ENCODE measurements at regions not wholly inside any gene's neighbourhood (a gene's known extent, or its start where the extent isn't known, plus 50 kb on each side); places are given as distances from the start of the nearest gene placed in this dataset.

DNA sequence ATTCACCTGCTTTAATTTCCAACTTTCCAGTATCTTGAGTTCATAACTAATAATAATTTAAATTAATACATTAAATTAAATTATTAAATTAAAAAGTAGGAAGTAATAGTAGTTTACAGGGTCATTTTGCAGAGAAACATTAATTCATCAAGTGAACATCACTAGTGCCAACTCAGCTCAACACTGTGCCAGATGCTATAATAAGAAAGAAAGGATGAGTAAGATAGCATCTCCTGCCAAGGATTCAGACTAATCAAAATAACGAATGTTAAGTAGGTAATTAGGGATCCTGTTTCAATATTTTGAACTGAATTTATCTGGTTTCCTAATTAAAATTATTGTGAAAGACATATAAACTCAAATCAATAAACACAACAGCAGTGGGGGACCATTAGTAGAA lies 596.7 kb downstream of the SLC6A15 start:
- in situ Hi-C loops (cut with HindIII; ENCODE audit: low sequenced_read_pairs), result no loop called here

DNA sequence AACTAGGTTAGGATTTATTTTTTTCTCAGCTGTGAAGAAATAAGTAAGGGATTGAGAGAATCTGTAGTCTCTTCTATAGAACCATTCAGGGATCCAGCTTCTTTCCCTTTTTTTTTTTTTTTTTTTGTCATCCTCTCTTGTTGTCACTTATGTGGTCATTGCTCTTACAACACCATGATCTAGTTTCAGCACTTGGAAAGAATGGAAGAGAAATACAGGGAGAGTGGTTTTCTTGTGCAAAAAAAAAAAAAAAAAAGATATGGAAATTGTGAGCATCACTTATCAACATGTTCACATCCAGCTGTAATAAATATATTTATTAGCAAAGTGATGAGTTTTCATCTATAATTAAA lies 599.3 kb downstream of the SLC6A15 start:
- in situ Hi-C loops (cut with HindIII; ENCODE audit: low sequenced_read_pairs), result no loop called here

DNA sequence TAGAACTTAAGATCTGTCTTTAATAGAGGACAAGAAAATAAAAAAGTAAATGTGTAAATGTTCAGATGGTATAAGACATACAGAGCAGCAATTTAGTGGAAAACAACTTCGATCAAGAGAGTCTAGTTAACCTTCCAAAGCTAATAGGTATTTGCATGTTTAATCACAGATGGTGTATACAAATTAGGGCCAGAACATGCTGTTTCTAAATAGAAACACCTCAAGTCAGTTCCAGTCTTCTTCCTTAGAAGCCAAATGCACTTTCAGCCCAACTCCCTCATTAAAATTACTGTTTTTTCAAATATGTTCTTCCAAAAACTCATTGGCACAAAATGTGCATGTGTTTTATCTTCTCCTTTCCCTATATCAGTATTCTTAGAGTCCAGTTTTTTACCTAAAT lies 604.4 kb downstream of the SLC6A15 start:
- in situ Hi-C loops (cut with HindIII; ENCODE audit: low sequenced_read_pairs), result no loop called here

DNA sequence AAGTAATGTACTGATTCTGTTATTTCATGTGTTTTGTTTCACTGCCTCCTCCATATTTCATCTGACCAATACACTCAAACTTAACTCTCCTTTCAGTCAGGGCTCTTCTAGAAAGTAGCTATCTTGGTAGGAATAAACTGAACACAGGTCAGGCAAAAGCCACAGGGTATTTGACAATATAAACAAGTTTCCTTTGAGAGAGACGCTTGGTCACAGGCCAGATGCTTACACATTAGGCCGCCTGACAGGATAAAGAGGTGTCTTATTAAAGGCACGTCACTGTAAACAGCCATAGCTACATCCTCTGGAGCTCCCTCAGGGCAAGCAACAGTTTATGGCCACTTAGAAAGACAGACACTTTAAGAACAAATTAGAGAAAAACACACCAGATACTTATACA lies 607.5 kb downstream of the SLC6A15 start:
- in situ Hi-C loops (cut with HindIII; ENCODE audit: low sequenced_read_pairs), result no loop called here

DNA sequence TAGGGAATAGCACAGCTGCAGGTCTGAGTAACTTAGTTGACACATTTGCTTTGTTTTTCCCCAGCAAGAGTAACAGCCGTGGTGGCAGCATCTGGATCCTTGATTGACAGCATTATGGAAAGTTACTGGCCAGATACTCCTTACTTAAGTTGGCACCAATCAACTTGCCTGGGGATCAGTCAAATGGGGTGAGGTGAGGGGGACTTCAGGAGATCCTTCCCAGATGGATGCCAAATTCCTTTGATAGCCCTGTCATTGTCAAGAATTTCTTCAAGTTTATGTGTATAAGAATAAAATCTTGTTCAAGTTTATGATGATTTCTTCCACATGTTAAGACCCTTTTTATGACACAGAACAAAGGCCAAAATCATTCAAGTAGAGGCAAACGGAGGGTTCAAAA lies 618.4 kb downstream of the SLC6A15 start:
- in situ Hi-C loops (cut with HindIII; ENCODE audit: low sequenced_read_pairs), result no loop called here

DNA sequence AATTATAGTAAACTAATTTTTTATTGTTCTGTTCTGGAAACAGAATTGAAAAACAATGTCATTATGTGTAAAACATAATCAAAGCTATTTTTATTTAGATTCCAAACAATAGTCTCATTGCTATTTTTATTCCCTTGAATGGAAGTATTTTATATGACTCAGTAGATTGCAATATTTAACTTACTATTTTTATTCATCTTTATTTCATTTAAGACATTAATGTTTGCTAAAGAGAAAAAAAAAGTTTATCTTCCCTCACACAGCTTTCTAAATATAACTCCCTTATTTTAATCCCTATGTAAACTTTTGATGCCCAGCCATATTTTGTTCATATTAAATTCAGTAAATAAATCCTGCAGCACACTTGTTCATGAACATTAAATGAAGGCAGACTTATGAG lies 622.4 kb downstream of the SLC6A15 start:
- in situ Hi-C loops (cut with HindIII; ENCODE audit: low sequenced_read_pairs), result no loop called here

DNA sequence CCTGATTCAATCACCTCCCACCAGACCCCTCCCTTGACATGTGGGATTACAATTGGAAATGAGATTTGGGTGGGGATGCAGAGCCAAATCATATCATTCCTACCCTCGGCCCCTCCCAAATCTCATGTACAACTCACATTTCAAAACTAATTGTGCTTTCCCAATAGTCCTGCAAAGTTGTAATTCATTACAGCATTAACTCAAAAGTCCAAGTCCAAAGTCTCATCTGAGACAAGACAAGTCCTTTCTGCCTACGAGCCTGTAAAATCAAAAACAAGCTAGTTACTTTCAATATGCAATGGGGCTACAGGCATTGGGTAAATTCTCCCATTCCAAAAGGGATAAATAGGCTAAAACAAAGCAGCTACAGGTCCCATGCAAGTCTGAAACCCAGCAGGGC lies 634.6 kb downstream of the SLC6A15 start:
- in situ Hi-C loops (cut with HindIII; ENCODE audit: low sequenced_read_pairs), result no loop called here

DNA sequence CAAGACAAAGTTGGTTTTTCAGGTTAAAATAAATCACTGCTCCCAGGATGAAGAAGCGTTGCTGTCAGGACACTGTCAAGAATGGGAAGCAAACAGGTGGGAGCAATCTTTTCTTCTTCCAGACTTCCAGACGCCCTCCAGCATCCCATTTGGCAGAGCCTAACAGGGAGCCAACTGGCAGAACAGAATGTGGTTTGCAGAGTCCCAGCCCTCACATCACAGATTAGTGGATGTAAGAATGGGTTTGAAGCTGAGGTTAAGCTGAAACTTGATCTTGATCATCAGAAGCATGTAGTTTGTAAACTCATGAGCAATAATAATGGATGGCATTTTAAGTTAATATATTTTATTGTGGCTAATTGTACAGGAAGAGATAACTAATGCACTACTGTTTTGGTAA lies 636.4 kb downstream of the SLC6A15 start:
- in situ Hi-C loops (cut with HindIII; ENCODE audit: low sequenced_read_pairs), result no loop called here

DNA sequence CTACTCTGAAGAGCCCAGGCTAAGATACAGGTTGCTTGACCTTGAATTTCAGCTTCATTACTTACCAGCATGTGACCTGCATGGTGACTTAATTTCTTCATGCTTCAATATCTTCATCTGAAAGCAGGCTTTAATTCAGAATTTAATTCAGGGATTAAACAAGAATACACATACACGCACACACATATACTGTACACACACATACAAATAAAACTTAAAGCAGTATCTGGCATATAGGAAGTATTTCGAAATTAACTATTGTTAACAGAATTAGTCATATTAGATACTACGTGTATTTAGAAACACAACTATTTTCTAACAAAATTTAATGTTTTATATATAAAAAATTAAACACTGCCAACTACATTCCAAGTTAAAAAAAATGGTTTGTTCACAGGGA lies 640.3 kb downstream of the SLC6A15 start:
- in situ Hi-C loops (cut with HindIII; ENCODE audit: low sequenced_read_pairs), result no loop called here

DNA sequence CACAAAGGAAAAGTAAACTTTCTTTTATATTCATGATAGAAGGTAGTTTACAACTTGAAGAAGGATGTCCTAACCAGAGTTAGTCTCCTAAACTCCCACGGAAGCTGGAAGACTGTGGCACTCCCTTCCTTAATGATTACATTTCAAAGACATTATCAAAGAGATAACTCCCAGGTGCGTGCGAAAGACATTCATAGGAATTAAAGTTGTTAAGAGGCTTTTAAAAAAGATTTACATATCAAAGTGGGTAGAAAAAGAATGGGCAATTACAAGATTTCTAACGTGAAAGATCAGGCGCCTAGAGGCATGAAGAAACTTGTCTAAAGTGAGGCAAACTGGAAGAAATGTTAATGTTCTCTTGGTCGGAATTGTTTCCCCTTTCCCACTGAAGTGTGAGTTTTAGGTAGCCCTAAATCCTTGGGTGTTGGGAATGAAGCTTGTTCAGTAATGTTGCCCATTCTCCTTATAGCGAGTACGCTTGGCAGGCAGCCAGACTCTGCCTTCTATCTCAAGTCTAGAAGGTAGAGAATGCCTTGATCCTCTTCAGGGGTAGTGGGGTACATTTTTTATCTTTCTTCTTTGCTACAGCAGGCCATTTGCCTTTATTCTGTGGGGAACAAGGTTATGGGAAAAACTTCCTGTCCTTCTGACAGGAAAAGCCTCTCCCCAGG lies 642.0 kb downstream of the SLC6A15 start:
- in situ Hi-C loops (cut with HindIII; ENCODE audit: low sequenced_read_pairs), result no loop called here

DNA sequence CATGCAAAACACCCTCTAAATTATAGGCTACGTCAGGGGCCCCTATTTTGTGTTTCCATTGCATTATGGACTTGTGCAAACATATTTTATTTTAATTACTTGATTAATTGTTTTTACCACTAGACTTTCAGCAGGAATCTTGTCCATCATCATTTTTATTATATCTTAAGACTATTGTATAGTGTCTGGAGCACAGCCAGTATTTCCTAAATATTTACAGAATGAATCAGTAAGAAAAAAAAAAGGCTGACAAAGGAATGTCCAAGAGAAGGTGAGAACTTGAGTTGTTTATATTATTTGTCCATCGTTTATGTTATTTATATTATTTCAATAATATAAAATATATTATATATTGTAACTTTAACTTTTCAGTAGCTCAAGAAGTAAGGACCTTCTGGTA lies 664.7 kb downstream of the SLC6A15 start:
- in situ Hi-C loops (cut with HindIII; ENCODE audit: low sequenced_read_pairs), result no loop called here

DNA sequence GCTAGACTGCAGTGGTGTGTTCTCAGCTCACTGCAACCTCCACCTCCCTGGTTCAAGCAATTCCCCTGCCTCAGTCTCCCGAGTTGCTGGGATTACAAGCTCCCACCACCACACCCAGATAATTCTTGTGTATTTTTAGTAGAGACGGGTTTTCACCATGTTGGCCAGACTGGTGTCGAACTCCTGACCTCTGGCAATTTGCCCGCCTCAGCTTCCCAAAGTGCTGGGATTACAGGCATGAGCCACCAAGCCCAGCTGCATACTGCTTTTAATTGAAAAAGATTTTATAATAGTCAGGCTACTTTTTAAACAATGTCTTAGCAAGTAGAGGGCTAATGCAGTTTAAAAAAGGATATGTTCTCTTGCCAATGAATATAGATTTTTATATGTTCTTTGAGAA lies 668.9 kb downstream of the SLC6A15 start:
- in situ Hi-C loops (cut with HindIII; ENCODE audit: low sequenced_read_pairs), result no loop called here

DNA sequence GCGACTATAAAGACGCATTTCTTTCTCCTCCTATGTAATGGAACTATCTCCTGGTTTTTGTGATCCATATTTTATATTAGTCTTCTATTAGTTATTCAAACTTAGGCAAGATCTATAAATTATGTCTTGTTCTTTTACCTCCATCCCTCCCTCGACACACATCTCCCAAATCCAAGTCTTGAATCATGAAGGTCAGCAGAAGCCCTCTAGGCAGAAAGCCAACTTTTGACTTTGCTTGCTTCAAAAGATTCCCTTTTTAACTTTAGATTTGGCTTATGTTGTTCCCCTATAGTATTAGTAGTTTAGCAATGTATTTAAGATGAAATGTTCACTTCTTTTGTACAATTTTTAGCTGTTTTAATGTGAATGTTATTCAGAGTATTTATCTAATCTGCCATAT lies 689.8 kb downstream of the SLC6A15 start:
- in situ Hi-C loops (cut with HindIII; ENCODE audit: low sequenced_read_pairs), result no loop called here

DNA sequence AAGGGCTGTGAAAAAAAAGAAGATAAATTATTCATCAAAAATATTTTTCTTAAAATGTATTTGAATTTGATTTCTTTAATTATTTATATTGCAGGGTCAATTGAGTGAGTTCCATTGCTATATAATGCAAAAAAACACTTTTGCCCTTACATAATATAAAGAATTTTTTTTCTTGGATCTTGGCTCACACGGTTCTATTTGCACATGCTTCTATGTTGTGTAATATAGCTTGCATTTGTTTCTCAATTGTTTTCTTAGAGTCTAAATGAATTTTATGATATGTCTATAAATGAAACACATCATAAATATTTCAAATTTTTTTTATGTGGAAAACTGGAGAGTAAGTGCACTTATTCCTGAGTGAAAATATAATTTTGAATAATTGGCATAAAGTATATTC lies 694.2 kb downstream of the SLC6A15 start:
- in situ Hi-C loops (cut with HindIII; ENCODE audit: low sequenced_read_pairs), result no loop called here

DNA sequence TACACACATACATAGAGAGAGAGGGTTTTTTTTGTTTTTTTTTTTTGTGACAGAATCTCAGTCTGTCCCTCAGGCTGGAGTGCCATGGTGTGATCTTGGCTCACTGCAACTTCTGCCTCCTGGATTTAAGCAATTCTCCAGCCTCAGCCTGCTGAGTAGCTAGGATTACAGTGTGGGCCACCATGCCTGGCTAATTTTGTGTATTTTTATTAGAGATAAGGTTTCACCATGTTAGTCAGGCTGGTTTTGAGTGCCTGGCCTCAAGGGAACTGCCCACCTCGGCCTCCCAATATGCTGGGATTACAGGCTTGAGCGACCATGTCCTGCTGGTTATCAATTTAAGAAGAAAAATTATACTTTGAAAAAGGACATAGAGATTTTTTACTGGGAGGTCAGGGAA lies 710.6 kb downstream of the SLC6A15 start:
- in situ Hi-C loops (cut with HindIII; ENCODE audit: low sequenced_read_pairs), result no loop called here

DNA sequence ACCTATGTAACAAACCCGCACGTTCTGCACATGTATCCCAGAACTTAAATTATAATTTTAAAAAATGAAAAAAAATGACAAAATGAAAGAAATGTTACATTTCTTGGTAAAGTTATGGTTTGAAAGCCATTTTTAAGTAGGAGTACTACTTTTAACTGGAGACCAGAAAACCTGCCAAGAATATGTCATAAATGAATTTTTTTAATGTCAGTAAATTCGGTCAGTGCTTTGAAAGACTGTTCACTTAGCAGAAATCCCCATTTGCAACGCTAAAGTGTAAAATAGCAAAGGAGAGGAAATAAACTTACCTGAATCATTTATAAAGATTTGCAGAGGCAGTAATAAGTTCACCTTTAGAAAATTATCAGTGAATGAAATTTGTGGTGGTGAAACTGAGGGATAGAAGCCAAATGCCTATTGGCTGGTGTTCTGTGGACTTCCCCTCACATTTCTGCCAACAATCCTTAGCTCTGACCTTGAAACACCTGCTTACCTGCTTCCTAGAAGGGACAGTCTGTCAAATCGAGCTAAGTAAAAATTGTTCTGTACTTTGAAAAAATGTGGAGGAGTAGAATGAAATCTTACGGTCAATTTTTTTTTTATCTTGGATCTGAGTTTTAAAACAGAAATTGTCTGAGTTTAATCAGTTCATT lies 714.2 kb downstream of the SLC6A15 start:
- in situ Hi-C loops (cut with HindIII; ENCODE audit: low sequenced_read_pairs), result no loop called here

DNA sequence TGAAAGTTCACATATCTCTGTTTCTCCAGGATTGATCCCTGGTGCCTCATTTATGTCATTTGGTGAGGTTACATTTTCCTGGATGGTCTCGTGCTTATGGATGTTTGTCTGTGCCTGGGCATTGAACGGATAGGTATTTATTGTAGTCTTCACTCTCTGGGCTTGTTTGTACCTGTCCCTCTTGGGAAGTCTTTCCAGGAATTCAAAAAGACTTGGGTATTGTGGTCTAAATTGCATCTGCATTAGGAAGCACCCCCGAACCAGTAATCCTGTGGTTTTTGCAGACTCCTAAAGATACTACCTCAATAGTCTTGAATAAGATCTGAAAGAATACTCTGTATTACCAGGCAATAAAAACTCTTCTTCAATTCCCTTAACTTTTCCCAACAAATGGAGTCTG lies 720.8 kb downstream of the SLC6A15 start:
- in situ Hi-C loops (cut with HindIII; ENCODE audit: low sequenced_read_pairs), result no loop called here

DNA sequence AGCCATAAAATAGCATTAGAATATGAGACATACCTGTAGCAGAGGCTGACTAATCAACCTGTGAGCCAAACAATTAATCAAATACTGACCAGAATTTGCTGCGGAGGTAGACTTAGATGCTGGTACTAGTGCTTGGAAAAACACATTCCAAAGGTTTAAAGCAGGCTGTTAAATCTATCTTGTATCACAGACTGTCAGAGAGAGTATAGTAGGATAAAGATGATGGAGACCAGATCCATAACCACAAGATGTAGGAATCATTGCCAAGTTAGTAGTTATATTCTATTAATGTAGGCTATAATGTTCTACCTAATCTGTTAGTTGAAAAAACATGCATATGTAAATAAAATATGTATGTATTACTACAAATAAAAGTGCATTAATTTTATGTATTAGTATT lies 726.2 kb downstream of the SLC6A15 start:
- in situ Hi-C loops (cut with HindIII; ENCODE audit: low sequenced_read_pairs), result no loop called here

DNA sequence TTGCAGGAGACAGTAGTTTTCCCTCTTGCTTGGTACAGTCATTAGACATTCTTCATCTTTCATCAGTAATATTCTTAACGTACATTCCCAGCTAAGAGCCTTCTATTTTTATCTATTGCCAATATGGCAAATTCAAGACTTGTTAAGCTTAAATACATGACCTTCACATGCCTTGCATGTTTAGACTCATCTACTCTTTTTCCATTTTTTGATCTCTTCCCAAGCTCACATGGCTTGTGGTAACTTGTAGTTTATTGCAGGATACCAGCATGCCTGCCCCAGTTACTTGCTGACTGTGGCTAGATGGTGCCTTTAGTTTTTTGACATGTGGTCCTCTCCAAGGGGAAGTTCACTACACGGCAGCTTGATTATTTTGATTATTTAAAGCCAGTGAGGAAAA lies 729.0 kb downstream of the SLC6A15 start:
- in situ Hi-C loops (cut with HindIII; ENCODE audit: low sequenced_read_pairs), result no loop called here

DNA sequence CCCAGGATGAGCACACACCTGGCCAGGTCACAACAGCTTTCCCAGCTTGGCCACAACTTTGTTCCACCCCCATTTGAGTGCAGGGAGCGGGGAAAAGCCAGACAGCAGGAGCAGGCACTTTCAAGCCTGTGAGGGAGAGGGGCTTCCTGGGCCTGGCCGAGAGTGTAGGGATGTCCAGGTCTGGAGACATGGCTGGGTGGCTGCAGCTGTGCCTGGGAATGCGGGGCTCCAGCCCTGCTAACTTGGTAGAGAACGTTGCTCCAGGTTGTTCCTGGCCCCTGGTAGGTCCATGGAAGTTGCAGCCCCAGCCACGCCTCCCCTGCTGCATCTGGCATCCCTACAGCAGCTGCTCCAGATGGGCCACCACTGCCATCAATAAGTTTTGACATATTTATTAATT lies 738.5 kb downstream of the SLC6A15 start:
- in situ Hi-C loops (cut with HindIII; ENCODE audit: low sequenced_read_pairs), result no loop called here

DNA sequence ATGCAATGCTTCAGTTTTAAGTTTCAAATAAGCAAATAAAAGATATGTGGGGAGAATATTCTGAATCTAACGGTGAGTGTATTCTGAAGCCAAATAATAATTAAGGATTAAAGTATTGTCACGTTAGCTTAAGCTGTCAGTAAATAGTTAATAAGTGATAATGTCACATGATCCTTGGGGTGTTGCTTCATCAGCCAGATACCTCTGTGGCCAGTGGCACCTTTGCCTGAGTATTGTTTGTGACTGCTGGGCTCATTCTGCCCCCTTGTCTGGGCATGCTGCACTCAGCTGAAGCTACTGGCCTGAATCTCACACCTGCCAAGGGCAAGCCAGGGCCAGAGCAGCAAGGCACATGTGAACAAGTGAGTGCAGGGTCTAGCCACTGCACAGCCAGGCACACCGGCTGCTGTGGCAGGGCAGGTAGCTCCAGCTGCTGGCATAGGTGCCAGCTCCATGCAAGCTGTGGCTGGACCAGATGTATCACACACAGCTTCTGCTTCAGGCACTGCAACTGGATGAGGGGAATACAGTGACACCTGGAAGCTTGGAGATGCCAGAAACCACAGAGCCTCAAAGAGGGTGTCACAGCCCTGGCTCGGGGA lies 739.7 kb downstream of the SLC6A15 start:
- in situ Hi-C loops (cut with HindIII; ENCODE audit: low sequenced_read_pairs), result no loop called here

DNA sequence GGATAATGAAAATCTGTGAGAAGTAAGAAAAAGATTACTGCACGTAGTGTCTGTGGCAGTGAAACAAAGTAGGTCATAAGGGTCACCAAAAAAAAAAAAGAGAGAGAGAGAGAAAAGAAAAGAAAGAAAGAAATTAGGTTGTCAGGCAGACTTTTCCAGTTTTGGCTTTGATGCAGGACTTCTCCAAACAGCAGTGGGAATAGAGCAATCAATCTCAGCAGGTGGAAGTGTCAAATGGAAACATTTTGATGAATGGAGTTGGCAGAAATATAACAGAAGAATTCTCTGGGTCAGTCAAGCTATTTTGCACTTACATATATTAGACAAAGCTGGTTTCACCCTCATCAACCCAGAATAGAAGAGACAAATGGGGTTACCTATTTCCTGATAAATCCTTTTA lies 745.8 kb downstream of the SLC6A15 start:
- in situ Hi-C loops (cut with HindIII; ENCODE audit: low sequenced_read_pairs), result loop anchor here (5.0 kb wide), 1 partner anchor 40 kb away; no protein-coding TSS in a partner anchor

Data from DLD1 (cell line).